ENCODE measurements at regions not wholly inside any gene's neighbourhood (a gene's known extent, or its start where the extent isn't known, plus 50 kb on each side); places are given as distances from the start of the nearest gene placed in this dataset.
"Not testable (repeated sequence)": the region's sequence is repeated elsewhere in the genome, so short reads cannot be mapped to it uniquely, and the experiment has no call there.

DNA sequence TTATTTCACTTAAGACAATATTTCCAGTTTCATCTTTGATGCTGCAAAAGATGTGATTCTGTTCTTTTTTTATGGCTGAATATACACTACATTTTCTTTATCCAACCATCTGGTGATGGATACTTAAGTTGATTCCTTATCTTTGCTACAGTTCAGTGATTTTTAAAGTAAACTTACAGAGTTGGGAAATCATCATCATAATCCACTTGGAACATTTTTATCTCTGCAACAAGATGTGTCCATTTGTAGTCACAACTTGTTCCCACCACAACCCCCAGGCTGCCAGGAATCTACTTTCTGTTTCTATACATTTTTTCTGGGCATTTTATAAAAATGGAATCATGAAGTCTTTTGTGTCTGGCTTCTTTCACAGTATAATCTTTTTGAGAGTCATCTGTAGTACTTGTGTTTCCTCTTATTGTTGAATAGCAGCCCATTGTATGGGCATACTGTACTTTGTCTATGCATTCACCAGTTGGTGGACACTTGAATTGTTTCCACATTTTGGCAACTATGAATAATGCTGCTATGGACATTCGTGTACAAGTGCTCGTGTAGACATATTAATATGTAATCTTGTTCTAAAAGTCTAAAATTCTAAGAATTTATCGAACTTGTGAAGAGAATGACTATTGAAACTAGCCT lies 212.5 kb upstream of the DDHD1 start:
- H3K27ac Mint-ChIP-seq: no peak overlapping the region
- no peak overlapping the region for H3K4me3 Mint-ChIP-seq
- H3K27me3 Mint-ChIP-seq: no peaks in the 10 kb centered on the region
- H3K9me3 Mint-ChIP-seq: peaks cover 3% of the 10 kb centered on the region
- H3K4me1 Mint-ChIP-seq: no peaks in the 10 kb centered on the region
- DNase-seq: no peak
- no peaks in the 10 kb centered on the region for H3K36me3 Mint-ChIP-seq

DNA sequence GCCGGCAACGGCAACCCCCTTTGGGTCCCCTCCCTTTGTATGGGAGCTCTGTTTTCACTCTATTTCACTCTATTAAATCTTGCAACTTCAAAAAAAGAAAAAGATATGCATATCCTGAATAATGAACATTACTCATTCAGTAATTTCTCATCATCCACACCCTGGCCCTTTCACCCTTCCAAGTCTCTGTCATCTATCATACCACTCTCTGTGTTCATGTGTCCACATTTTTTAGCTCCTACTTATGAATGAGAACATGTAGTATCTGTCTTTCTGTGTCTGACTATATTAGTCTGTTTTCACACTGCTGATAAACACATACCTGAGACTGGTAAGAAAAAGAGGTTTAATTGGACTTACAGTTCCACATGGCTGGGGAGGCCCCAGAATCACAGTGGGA lies 209.8 kb upstream of the DDHD1 start:
- not testable (repeated sequence) for H3K4me1 Mint-ChIP-seq, DNase-seq, H3K4me3 Mint-ChIP-seq, H3K27me3 Mint-ChIP-seq, H3K36me3 Mint-ChIP-seq, H3K9me3 Mint-ChIP-seq, H3K27ac Mint-ChIP-seq

DNA sequence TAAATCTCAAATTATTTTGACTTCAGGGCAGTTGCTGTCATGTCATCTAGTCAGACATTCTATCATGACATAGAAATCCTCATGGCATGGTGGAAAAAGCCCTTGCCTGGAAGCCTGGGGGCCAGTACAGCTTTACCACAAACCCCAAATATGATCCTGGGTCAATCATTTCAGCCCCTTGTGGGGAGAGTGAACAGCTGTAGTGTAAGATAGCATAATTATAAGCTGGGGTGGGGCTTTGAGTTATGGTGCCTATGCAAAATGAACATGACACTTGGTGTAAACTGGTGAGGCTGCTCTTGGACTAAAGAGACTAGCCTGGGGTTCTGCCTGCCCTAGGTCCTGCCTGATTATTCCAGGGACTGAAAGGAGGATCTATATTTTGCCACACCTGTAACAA lies 207.7 kb upstream of the DDHD1 start:
- Mint-ChIP-seq H3K36me3 (peaks cover 2% of the 10 kb centered on the region), H3K9me3 (peaks cover 3% of the 10 kb centered on the region), H3K27me3 (no peaks in the 10 kb centered on the region), H3K4me3 (no peak overlapping the region), H3K4me1 (no peaks in the 10 kb centered on the region), H3K27ac (no peak overlapping the region)
- DNase-seq: no peak

DNA sequence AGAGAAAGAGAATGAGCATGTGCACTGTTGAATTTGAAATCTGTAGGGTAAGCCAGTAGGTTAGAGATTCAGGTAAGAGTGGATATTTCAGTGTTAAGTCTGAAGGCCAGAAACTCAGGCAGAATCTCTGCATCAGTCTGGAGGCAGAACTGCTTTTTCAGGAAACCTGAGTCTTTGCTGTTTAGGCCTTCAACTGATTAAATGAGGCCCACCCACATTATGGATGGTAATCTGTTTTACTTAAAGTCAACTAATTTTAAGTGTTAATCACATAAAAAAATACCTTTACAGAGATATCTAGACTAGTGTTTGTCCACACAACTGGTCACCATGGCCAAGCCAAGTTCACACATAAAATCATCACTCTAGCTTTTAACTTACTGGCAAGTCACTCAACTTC lies 205.0 kb upstream of the DDHD1 start:
- Mint-ChIP-seq H3K4me1 (peaks cover 3% of the 10 kb centered on the region), H3K36me3 (peaks cover 2% of the 10 kb centered on the region), H3K27me3 (no peaks in the 10 kb centered on the region), H3K27ac (no peak overlapping the region), H3K4me3 (no peak overlapping the region), H3K9me3 (peaks cover 3% of the 10 kb centered on the region)
- no peak for DNase-seq

DNA sequence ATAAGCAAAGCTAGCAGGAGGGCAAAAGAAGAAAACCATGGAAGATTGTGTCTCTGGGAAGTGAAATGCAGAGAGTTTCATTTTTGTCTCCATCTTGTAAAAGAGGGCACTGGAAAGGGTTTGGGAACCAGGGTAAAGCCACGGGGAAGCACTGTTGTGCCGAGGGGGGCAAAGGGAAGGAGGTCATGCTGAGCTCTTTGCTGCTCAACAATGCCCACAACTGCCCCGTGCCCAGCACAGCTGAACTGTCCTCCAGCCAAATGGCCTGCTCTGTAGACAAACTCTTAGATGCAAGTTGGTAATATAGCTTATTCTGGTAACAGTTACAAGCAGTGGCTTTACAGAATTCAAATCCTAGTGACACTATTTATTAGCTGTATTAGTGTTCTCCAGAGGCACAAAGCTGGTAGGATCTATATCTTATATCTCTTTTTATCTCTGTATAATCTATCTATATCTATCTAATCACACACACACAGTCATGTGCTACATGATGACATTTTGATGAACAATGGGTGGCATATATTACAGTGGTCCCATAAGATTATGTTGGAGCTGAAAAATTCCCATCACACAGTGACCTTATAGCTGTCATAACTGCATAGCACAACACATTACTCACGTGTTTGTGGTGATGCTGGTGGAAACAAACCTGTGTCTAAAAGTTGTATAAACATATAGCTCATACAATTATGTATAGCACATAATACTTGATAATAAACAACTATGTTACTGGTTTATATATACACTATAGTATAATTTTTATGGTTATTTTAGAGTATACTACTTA lies 203.4 kb upstream of the DDHD1 start:
- no peak for DNase-seq
- no peaks in the 10 kb centered on the region for H3K27me3 Mint-ChIP-seq
- peaks cover 3% of the 10 kb centered on the region for H3K4me1 Mint-ChIP-seq
- H3K27ac Mint-ChIP-seq: no peak overlapping the region
- no peak overlapping the region for H3K4me3 Mint-ChIP-seq
- peaks cover 2% of the 10 kb centered on the region for H3K36me3 Mint-ChIP-seq
- no peaks in the 10 kb centered on the region for H3K9me3 Mint-ChIP-seq

DNA sequence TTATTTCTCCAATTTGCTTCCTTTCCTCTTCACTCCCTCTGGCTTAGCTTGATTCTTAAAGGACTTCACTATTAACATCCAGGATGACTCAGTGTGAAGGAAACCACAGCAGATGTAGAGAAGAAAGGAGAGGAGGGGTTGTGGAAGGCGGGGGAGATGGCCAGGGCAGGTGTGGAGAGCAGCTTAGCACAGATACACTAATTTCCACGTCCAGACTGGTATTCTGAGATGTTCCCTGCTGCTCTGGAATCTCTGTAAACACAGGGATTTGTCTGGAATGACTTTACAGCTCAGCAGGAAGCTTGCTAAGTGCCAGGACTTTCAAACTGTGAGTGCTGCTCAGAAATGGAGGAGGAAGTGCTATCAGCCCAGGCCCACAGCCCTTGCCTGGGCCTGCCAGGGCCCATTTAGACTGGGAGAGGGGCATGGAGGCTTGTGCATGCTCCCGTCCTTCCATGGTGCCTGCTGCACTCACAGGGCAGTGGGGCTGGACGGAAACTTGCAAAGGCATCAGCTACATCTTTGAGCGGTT lies 202.5 kb upstream of the DDHD1 start:
- Mint-ChIP-seq H3K27ac (no peak overlapping the region), H3K4me3 (no peak overlapping the region), H3K36me3 (peaks cover 2% of the 10 kb centered on the region), H3K9me3 (no peaks in the 10 kb centered on the region), H3K27me3 (no peaks in the 10 kb centered on the region), H3K4me1 (peaks cover 3% of the 10 kb centered on the region)
- DNase-seq: no peak

DNA sequence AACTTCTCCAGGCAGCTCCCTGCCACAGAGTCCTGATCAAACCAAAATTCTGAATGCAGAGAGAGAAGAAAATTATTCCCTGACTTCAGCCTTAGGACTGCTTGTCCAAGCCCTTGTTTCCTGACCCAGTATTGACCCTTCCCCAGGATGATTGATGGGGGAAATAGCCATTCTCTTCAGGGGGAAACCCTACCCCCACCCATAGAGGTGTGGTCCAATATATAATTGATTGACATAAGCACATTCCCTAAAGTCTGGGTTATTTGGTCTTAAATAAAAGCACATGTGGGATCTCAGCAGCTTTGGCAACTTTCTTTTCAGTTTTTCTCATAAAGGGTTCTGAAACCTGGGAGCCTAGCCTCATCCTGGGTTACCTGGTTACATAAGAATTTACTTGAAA lies 201.2 kb upstream of the DDHD1 start:
- H3K36me3 Mint-ChIP-seq: peaks cover 2% of the 10 kb centered on the region
- H3K27me3 Mint-ChIP-seq: no peaks in the 10 kb centered on the region
- H3K9me3 Mint-ChIP-seq: no peaks in the 10 kb centered on the region
- no peak overlapping the region for H3K4me3 Mint-ChIP-seq
- H3K27ac Mint-ChIP-seq: no peak overlapping the region
- DNase-seq: no peak
- peaks cover 3% of the 10 kb centered on the region for H3K4me1 Mint-ChIP-seq

DNA sequence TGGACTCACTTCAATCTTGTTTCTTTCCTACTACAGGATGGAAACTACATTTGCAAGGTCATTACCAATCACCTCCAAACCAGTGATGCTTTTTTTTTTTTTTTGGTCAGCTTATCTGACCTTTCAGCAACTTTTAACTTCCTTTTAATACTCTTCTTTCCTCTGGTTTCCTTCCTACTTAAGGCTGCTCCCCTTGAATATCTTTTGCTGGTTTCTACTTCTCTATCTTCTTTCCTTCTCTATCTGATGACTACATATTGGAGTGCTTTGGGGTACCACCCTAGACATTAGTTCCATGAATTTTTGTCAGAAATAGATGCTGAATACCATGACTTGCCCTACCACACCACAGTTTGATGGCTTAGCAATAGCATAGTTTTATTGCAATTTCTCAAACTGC lies 197.7 kb upstream of the DDHD1 start:
- DNase-seq: no peak
- H3K27ac Mint-ChIP-seq: no peak overlapping the region
- no peaks in the 10 kb centered on the region for H3K9me3 Mint-ChIP-seq
- H3K27me3 Mint-ChIP-seq: no peaks in the 10 kb centered on the region
- no peaks in the 10 kb centered on the region for H3K36me3 Mint-ChIP-seq
- no peak overlapping the region for H3K4me3 Mint-ChIP-seq
- peaks cover 3% of the 10 kb centered on the region for H3K4me1 Mint-ChIP-seq

DNA sequence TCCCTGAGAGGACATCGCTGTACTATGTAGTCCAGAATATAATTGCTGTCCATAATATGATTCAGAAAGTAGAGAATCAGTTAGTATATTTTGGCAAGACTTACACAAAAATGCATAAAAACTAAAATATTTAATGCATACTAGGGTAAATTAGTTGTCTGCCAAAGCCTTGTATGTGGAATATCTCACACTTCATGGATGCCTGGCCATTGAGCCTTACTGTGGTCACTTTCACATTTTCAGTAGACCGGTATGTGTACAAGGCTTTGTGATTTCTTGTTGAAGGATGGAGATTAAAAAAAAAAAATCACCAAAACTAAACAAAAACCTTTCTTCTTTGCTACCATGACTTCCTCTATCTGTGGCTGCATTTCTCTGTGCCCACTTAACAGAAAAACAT lies 197.3 kb upstream of the DDHD1 start:
- H3K27me3 Mint-ChIP-seq: no peaks in the 10 kb centered on the region
- no peaks in the 10 kb centered on the region for H3K36me3 Mint-ChIP-seq
- H3K9me3 Mint-ChIP-seq: no peaks in the 10 kb centered on the region
- H3K4me1 Mint-ChIP-seq: peaks cover 1% of the 10 kb centered on the region
- DNase-seq: no peak
- no peak overlapping the region for H3K27ac Mint-ChIP-seq
- H3K4me3 Mint-ChIP-seq: no peak overlapping the region

DNA sequence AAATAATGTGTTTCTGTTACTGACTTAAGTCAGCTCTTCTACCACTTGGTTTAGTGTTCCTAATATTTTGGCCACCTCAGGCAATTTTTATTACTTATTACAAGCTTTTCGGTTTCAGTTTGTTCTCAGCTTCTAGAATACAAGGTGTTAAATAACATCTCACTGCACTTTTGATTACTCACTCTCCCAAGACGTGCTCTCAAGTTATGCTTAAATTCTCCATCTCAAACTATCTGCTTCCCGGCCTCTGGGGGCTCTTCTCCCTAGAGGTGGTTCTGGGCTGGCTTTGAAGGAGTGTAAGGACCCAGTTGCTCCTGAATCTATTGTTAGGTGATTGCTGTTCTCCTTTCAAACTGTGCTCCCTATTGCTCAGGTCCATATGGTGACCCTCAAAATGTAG lies 193.9 kb upstream of the DDHD1 start:
- no peaks in the 10 kb centered on the region for H3K36me3 Mint-ChIP-seq
- H3K27ac Mint-ChIP-seq: no peak overlapping the region
- H3K9me3 Mint-ChIP-seq: no peaks in the 10 kb centered on the region
- no peak overlapping the region for H3K4me3 Mint-ChIP-seq
- no peaks in the 10 kb centered on the region for H3K4me1 Mint-ChIP-seq
- DNase-seq: no peak
- no peaks in the 10 kb centered on the region for H3K27me3 Mint-ChIP-seq

DNA sequence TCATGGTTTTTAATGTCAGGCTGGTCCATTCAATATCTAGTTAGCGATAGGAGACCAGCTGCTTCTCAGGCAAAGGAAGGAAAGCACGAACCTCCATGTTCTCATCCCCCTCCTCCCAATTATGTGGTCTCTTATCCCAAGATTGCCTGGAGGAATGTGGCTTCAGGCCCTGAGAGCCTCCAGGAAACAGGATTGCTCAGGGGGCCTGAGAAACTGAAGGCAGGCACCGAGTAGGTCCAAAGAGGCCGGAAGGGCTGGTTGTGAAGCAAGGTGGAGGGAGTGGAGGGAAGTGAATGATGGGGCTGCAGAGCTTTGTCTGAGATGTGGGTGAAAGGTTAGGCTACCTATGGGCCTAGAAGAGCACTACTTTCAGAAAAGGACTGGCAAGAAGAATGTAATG lies 188.2 kb upstream of the DDHD1 start:
- H3K36me3 Mint-ChIP-seq: no peaks in the 10 kb centered on the region
- no peak for DNase-seq
- no peak overlapping the region for H3K27ac Mint-ChIP-seq
- H3K4me3 Mint-ChIP-seq: no peak overlapping the region
- peaks cover 2% of the 10 kb centered on the region for H3K4me1 Mint-ChIP-seq
- no peaks in the 10 kb centered on the region for H3K9me3 Mint-ChIP-seq
- H3K27me3 Mint-ChIP-seq: no peaks in the 10 kb centered on the region

DNA sequence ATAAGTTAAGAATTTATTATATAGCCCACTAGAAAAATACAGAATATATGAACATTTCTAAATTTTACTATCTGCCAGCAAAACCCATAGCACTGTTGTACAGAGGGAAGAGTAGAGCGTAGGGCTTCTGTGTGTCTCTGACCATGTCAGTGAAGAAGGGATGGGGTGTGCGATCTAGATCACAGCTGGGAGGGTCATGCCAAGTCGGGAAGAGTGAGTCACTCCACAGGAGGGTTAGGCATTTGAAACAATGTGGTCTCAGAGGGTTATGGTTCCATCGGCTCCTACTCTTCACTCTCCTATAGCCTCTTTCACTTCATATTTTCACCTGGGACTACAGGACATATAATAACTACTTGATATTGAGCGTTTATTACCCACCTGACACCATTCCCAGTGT lies 185.1 kb upstream of the DDHD1 start:
- no peak for DNase-seq
- no peaks in the 10 kb centered on the region for H3K27me3 Mint-ChIP-seq
- H3K9me3 Mint-ChIP-seq: no peaks in the 10 kb centered on the region
- H3K4me3 Mint-ChIP-seq: no peak overlapping the region
- no peaks in the 10 kb centered on the region for H3K36me3 Mint-ChIP-seq
- H3K27ac Mint-ChIP-seq: no peak overlapping the region
- H3K4me1 Mint-ChIP-seq: peaks cover 2% of the 10 kb centered on the region

DNA sequence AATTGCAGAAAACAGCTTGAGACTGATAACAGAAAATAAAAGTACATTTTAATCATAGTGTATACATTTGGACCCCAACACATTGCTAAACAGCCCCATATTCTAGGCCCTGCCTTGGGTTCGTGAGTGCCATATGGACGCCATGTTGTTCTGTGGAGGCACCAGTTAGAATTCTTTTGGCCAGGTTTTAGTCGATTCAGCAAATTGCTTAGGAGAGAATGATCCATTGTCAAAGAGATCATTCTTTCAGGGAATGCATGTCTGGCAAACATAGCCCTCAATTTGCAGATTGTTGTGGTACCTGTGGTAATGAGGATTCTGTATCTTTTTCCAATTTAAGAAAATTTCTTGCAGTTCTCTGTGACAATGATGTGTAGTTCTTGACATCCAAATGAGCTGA lies 183.6 kb upstream of the DDHD1 start:
- Mint-ChIP-seq H3K27ac (no peak overlapping the region), H3K4me3 (no peak overlapping the region), H3K4me1 (peaks cover 2% of the 10 kb centered on the region), H3K27me3 (no peaks in the 10 kb centered on the region), H3K36me3 (no peaks in the 10 kb centered on the region), H3K9me3 (no peaks in the 10 kb centered on the region)
- DNase-seq: no peak

DNA sequence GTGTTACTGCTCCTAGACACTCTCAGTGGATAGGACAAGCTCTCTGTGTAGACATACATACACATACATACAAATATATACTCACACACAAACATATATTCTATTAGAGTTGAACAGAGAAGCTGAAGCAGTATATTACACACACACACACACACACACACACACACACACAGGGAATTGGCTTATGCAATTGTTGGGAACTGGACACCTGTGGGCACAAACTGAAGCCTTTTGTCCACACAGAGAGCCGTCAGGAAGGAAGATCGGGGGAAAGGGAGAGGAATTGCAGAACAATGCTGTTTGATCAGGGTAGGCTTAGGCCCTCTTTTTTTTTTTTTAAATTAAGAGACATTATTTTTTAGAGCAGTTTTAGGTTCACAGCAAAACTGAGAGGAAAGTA lies 180.7 kb upstream of the DDHD1 start:
- H3K27me3 Mint-ChIP-seq: no peaks in the 10 kb centered on the region
- no peak overlapping the region for H3K4me3 Mint-ChIP-seq
- DNase-seq: no peak
- H3K9me3 Mint-ChIP-seq: no peaks in the 10 kb centered on the region
- H3K4me1 Mint-ChIP-seq: peaks cover 2% of the 10 kb centered on the region
- no peak overlapping the region for H3K27ac Mint-ChIP-seq
- H3K36me3 Mint-ChIP-seq: no peaks in the 10 kb centered on the region

DNA sequence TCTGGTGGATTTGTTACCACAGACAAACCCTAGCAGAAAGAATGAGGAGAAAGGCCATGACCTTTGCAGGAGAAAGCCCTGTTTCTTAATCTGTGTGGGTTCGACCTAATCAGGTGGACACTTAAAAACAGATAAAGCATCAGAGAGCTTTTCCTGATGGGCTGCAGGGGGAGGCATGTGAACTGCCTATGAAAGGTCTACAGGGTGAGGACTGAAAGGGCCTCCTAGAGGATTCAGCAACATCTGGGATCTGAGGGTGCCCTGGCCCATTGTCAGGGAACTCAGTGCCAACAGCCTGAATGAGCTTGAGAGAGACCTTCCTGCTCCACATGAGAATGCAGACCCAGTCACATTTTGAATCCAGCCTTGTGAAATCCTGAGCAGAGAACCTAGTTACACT lies 178.8 kb upstream of the DDHD1 start:
- Mint-ChIP-seq H3K9me3 (no peaks in the 10 kb centered on the region), H3K27ac (no peak overlapping the region), H3K36me3 (no peaks in the 10 kb centered on the region), H3K4me3 (no peak overlapping the region), H3K27me3 (no peaks in the 10 kb centered on the region), H3K4me1 (no peaks in the 10 kb centered on the region)
- no peak for DNase-seq

DNA sequence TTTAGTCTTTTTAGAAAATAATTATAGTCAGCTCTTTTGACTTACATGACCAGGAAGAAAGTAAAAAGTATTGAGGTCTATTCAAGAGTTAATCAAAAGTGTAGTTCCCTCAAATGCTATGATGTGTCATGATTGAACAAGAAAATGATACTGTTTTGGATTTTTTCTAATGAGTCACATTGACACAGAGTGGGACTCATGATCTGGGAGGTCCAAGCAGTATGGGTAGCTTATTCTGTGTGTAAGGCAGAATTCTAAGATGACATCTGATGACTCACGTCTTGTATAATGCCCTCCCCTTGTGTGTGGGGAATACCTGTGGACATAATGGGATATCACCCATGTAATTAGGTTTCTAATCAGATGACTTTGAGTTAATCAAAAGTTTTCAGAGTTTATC lies 178.1 kb upstream of the DDHD1 start:
- Mint-ChIP-seq H3K9me3 (no peaks in the 10 kb centered on the region), H3K36me3 (no peaks in the 10 kb centered on the region), H3K27me3 (no peaks in the 10 kb centered on the region), H3K27ac (no peak overlapping the region), H3K4me3 (no peak overlapping the region), H3K4me1 (no peaks in the 10 kb centered on the region)
- DNase-seq: no peak

Data from activated naive CD8-positive, alpha-beta T cell treated with anti-CD3 and anti-CD28 coated beads for 36 hours (primary cell).